T-helper 1 cell (primary cell): ENCODE measurements at regions not wholly inside any gene's neighbourhood (a gene's known extent, or its start where the extent isn't known, plus 50 kb on each side); places are given as distances from the start of the nearest gene placed in this dataset.

Experiments used
- DNase-seq, 5 donors: peaks; one replicate each; pipeline ENCODE4 v3.0.0-alpha.2; 2012 to 2020

- DNase-seq: no peak
These were observed 450.3 kb upstream of the THRB start for GRCh38 chr3:24944805-24945520.

GRCh38 chr3:24945563-24945962, 450.9 kb upstream of the THRB start:
- DNase-seq: no peak

GRCh38 chr3:24947103-24947502, 452.5 kb upstream of the THRB start:
- no peak for DNase-seq

GRCh38 chr3:24951180-24951579, 456.5 kb upstream of the THRB start:
- no peak for DNase-seq

- no peak for DNase-seq
These were observed 457.7 kb upstream of the THRB start for GRCh38 chr3:24952388-24952787.

GRCh38 chr3:24953060-24953771, 458.6 kb upstream of the THRB start:
- DNase-seq: no peak

GRCh38 chr3:24956613-24957012, 462.0 kb upstream of the THRB start:
- no peak for DNase-seq

- DNase-seq: no peak
These were observed 463.6 kb upstream of the THRB start for GRCh38 chr3:24958271-24958670.

- DNase-seq: no peak
These were observed 464.3 kb upstream of the THRB start for GRCh38 chr3:24958910-24959447.

- no peak for DNase-seq
These were observed 464.1 kb upstream of the RARB start for GRCh38 chr3:24963762-24964625.

GRCh38 chr3:24965706-24966385, 462.2 kb upstream of the RARB start:
- no peak for DNase-seq

- no peak for DNase-seq
These were observed 460.0 kb upstream of the RARB start for GRCh38 chr3:24968036-24968435.

- no peak for DNase-seq
These were observed 455.6 kb upstream of the RARB start for GRCh38 chr3:24972491-24972890.

- DNase-seq: no peak
These were observed 446.8 kb upstream of the RARB start for GRCh38 chr3:24981309-24981708.

- no peak for DNase-seq
These were observed 446.1 kb upstream of the RARB start for GRCh38 chr3:24981924-24982323.

GRCh38 chr3:24985668-24986067, 442.4 kb upstream of the RARB start:
- no peak for DNase-seq

GRCh38 chr3:24986612-24987011, 441.5 kb upstream of the RARB start:
- DNase-seq: no peak

GRCh38 chr3:24999357-24999756, 428.7 kb upstream of the RARB start:
- DNase-seq: no peak

GRCh38 chr3:25000971-25001591, 427.0 kb upstream of the RARB start:
- no peak for DNase-seq

GRCh38 chr3:25002052-25002451, 426.0 kb upstream of the RARB start:
- no peak for DNase-seq

GRCh38 chr3:25007974-25008658, 419.9 kb upstream of the RARB start:
- no peak for DNase-seq

- no peak for DNase-seq
These were observed 418.4 kb upstream of the RARB start for GRCh38 chr3:25009665-25010064.
